ENCODE measurements at regions not wholly inside any gene's neighbourhood (a gene's known extent, or its start where the extent isn't known, plus 50 kb on each side); places are given as distances from the start of the nearest gene placed in this dataset.

GRCh38 chr7:118350260-118350659 lies 125.8 kb downstream of the ANKRD7 start:
- Histone ChIP-seq H3K27ac (no peak overlapping the region), H3K4me1 (replicated peaks) (no peaks in the 10 kb centered on the region)
- intact Hi-C loops (cut with DNase I), result no loop called here

GRCh38 chr7:118352867-118353453 lies 128.5 kb downstream of the ANKRD7 start:
- H3K9me3 ChIP-seq, result no peaks in the 10 kb centered on the region
- WGBS, result 60% methylated on average over 3 of the region's 3 CpGs
- TF ChIP-seq POLR2A (IDR thresholded peaks at IDR 0.05) (no peak), CTCF (IDR thresholded peaks at IDR 0.05) (peak in 2 of 4 experiments; percentile 29 to 37)
- H3K4me3 ChIP-seq, result no peak overlapping the region
- H3K27ac ChIP-seq, result no peak overlapping the region
- no peak for DNase-seq (ENCODE audit: low spot score)
- intact Hi-C loops (cut with DNase I), result no loop called here
- H3K4me1 ChIP-seq (replicated peaks), result no peaks in the 10 kb centered on the region
- no peaks in the 10 kb centered on the region for H3K27me3 ChIP-seq (replicated peaks; ENCODE audit: insufficient read depth)
- H3K36me3 ChIP-seq, result no peaks in the 10 kb centered on the region

More at GRCh38 chr7:118350260-118350659, 125.8 kb downstream of the ANKRD7 start:
- Histone ChIP-seq H3K9me3 (no peaks in the 10 kb centered on the region), H3K27me3 (replicated peaks; ENCODE audit: insufficient read depth) (no peaks in the 10 kb centered on the region), H3K4me3 (no peak overlapping the region), H3K36me3 (no peaks in the 10 kb centered on the region)
- 88% methylated on average over 1 of the region's 1 CpG for WGBS
- TF ChIP-seq POLR2AphosphoS5 (IDR thresholded peaks at IDR 0.05), result no peak
- TF ChIP-seq POLR2A (IDR thresholded peaks at IDR 0.05), result no peak
- TF ChIP-seq CTCF (IDR thresholded peaks at IDR 0.05), result no peak
- no peak for DNase-seq (ENCODE audit: low spot score)

GRCh38 chr7:118366363-118366762 lies 141.9 kb downstream of the ANKRD7 start:
- Histone ChIP-seq H3K4me3 (no peak overlapping the region), H3K27ac (no peak overlapping the region), H3K36me3 (no peaks in the 10 kb centered on the region), H3K27me3 (replicated peaks; ENCODE audit: insufficient read depth) (no peaks in the 10 kb centered on the region), H3K4me1 (replicated peaks) (no peaks in the 10 kb centered on the region), H3K9me3 (no peaks in the 10 kb centered on the region)
- WGBS, result 76% methylated on average over 5 of the region's 5 CpGs
- DNase-seq (ENCODE audit: low spot score), result no peak
- intact Hi-C loops (cut with DNase I), result no loop called here
- TF ChIP-seq POLR2AphosphoS5 (IDR thresholded peaks at IDR 0.05), result no peak
- no peak for TF ChIP-seq CTCF (IDR thresholded peaks at IDR 0.05)
- no peak for TF ChIP-seq POLR2A (IDR thresholded peaks at IDR 0.05)

GRCh38 chr7:118368958-118369357 lies 144.5 kb downstream of the ANKRD7 start:
- no peak for TF ChIP-seq POLR2A (IDR thresholded peaks at IDR 0.05)
- TF ChIP-seq POLR2AphosphoS5 (IDR thresholded peaks at IDR 0.05), result no peak
- no peak for TF ChIP-seq CTCF (IDR thresholded peaks at IDR 0.05)
- intact Hi-C loops (cut with DNase I), result no loop called here

GRCh38 chr7:118369987-118370386 lies 145.5 kb downstream of the ANKRD7 start:
- 83% methylated on average over 3 of the region's 3 CpGs for WGBS
- no peaks in the 10 kb centered on the region for H3K9me3 ChIP-seq
- no peaks in the 10 kb centered on the region for H3K27me3 ChIP-seq (replicated peaks; ENCODE audit: insufficient read depth)
- no peak overlapping the region for H3K27ac ChIP-seq
- intact Hi-C loops (cut with DNase I), result no loop called here
- no peaks in the 10 kb centered on the region for H3K36me3 ChIP-seq
- H3K4me3 ChIP-seq, result no peak overlapping the region
- DNase-seq (ENCODE audit: low spot score), result no peak
- no peaks in the 10 kb centered on the region for H3K4me1 ChIP-seq (replicated peaks)
- TF ChIP-seq CTCF (IDR thresholded peaks at IDR 0.05) (no peak), POLR2A (IDR thresholded peaks at IDR 0.05) (no peak), POLR2AphosphoS5 (IDR thresholded peaks at IDR 0.05) (no peak)

More at GRCh38 chr7:118368958-118369357, 144.5 kb downstream of the ANKRD7 start:
- no peak for DNase-seq (ENCODE audit: low spot score)
- no peaks in the 10 kb centered on the region for H3K4me1 ChIP-seq (replicated peaks)
- H3K27me3 ChIP-seq (replicated peaks; ENCODE audit: insufficient read depth), result no peaks in the 10 kb centered on the region
- H3K27ac ChIP-seq, result no peak overlapping the region
- H3K4me3 ChIP-seq, result no peak overlapping the region
- no peaks in the 10 kb centered on the region for H3K9me3 ChIP-seq
- H3K36me3 ChIP-seq, result no peaks in the 10 kb centered on the region
